HK-2 (cell line): ENCODE measurements at regions not wholly inside any gene's neighbourhood (a gene's known extent, or its start where the extent isn't known, plus 50 kb on each side); places are given as distances from the start of the nearest gene placed in this dataset.
"Not testable (repeated sequence)": the region's sequence is repeated elsewhere in the genome, so short reads cannot be mapped to it uniquely, and the experiment has no call there.

Source experiments
- DNase-seq: peaks from one replicate; pipeline ENCODE4 v3.0.0-alpha.2; 2018; ENCODE audit not compliant: unreplicated experiment

DNA sequence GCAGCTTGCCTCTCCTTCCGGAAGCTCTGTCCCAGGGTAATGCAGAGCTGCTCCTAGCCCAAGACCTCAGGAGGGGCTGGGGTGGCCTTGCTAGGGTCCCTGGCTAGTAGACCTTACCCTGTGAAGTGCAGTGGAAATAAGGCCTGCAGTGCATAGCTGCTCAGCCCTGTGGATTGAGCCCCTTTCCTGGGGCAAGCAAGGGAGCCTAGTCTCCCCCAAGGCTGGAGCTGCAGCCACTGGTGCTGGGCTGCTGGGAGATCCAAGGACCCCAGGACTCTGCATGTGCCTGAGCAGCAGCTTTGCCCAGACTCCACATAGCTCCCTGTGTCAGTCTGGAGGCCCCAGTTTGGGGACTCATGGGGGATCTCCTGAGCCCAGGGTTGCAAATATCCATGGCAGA, 57.9 kb downstream of the FANCF start:
- no peak for DNase-seq

DNA sequence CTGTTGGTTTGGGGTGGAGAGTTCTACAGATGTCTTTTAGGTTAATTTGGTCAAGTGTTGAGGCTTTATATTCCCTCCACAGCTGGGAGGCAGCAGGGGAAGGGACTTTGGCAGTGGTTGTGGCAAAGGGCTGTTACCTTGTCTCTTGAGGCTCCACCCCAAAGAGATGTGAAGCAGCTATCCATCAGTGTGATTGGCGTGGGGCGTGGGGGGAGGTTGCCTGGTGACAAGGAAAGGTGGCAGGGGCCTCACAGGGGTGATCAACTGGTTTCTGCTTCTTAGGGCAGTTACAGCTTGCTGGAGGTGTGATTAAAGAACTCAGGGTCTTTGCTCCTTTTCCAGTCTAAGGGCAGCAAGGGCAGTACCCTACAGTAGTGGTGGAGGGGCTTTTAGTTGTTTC, 59.3 kb downstream of the FANCF start:
- no peak for DNase-seq

DNA sequence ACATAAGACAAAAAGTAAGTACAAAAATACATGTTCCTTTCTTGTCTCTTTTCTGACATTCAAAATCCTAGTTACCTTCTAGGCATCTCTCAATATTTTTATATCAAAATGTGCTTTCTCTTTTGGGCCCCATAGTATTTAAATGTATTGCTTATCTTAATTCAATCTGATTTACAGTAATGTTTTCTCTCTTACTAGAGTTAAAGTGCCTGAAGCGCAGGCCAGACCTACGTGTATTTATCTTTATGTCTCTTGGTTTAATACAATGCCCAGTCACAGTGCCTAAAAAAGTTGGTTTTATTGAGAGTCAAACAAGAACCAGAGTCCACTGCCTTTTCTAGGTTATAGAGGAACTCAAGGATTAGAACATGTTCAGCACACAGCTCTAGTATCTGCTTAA, 64.3 kb downstream of the FANCF start:
- DNase-seq = no peak

DNA sequence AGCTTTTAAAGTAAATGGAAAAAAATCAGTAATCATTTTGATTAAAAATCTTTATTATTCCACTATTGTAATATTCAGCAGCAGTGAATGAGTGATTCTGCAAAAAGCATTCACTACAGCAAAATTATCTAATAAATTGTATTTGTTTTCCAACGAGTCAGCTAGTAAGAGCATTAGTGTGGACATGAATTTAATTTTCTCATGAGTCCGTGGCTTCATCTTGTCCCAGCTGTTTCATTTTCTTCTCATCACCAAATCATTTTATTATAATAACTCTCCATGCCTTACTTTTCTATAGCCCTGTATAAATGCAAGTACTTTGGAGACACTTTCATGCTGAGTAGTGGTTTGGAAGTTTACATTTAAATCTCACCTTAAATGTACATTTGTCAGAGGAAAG, 66.2 kb downstream of the FANCF start:
- no peak for DNase-seq

DNA sequence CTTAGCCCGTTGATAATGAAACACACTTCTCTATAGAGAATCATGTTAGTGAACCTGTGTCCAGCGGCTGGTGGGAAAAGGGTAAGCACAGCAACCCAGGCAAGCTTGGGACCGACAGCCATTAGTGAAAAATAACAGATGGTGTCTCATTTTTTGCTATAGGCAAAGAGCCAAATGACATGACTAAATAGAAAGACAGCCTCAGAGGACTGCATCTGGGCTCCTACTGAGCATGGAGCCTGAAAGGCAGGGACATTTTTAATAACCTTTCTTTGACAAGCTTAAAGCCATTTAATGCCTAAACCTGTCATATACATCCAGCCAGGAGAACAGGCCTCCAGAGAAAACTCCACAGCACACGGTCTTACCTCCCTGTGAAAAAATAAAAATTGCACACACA, 67.0 kb downstream of the FANCF start:
- no peak for DNase-seq

DNA sequence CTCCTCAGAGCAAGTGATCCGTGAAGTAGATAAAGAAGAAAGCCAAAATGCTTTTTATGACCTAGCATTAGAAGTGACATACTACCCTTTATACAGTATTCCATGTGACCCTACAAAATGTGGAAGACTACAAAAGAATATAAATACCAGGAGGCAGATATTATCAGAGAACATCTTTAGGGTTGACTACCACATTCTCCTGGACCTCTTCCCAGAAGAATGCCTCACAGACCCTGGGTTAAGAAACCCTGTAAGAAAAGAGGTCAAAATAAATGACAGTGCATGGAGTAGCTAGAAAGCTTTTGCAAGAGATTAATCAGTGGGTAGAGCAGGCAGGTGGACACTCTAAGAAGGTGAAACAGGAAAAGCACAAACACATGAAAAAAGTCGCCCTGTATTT, 69.2 kb downstream of the FANCF start:
- DNase-seq = no peak

DNA sequence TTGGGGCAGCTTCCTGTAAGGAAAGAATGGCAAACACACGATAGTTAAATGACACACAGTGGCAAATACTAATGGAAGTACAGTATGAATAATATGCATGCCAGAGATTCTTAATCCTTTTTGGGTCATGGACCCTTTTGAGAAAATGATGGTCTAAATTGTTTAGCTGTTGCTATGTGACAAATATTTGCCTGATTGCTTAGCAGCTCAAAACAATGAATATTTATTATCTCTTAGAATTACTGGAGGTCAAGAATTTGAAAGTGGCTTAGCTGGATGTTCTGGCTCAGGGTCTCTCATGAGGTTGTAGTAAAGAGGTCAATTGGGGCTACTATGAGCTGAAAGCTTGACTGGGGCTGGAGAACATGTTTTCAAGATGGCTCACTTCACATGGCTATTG, 69.7 kb downstream of the FANCF start:
- DNase-seq = no peak

DNA sequence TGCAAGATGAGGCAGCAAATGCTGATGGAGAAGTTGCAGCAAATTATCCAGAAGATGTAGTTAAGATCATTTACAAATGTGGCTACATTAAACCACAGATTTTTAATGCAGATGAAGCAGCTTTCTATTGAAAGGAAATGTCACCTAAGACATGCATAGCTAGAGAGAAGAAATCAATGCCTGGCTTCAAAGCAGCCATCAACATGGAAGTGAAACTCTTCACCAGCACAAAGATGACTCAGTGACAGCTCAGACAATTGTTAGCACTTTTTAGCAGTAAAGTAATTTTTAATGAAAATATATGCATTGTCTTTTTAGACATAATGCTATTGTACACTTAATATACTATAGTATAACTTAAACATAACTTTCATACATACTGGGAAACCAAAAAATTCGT, 71.4 kb downstream of the FANCF start:
- DNase-seq = no peak

DNA sequence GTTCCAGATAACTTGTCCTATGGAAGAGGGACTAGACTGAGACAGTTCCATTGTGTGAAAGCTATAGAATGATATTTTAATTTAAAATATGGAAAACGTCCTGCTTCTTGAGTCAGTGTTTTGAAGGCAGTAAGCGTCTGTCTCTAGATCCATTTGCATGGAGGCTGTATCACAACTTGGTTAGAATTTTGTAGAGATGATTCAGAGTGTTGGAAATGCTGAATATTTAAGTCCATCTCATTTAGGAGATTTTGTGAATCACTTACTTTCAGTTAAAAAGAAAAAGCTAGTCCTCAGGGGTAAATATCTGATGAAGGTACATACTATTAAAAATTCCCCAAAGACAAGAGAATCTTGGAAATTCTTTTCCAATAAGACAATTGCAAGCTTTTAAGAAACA, 72.7 kb downstream of the FANCF start:
- no peak for DNase-seq

DNA sequence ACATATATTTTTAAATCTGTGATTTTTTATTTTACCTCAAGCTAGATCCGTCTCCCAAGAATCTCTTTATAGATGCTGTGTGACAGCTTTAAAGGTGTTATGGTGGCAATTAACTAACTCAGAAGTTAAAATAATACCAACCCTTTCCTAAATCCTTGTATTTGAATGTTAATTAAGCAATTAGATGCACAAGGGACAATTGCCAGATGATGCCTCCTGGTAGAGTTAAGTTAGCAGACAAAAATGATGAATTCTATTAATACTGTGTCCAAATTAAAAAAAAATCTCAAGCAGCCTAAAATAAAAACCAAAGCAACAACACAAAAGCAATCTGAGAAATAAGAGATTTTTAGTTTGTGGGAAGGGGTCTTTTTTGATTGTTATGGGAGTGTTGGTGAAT, 78.9 kb downstream of the FANCF start:
- DNase-seq = no peak

DNA sequence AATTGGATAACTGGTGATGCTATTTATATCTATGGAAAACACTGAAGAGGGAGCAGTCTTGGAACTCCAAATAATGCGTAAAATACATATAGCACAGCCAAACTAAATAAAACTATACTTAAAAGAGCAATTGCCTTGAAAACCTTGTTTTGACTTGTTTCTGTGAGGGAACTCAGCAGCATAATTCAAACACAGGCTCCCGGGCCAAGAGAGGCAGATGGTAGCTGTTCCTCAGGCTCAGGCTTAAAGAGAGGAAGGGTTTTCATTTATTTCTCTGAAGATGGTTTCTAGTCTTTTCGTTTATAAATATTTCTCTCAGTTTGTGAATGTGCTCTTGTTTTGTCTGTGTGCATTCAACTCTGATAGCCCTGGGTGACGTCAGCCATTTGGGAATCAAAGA, 82.4 kb downstream of the FANCF start:
- DNase-seq = no peak

DNA sequence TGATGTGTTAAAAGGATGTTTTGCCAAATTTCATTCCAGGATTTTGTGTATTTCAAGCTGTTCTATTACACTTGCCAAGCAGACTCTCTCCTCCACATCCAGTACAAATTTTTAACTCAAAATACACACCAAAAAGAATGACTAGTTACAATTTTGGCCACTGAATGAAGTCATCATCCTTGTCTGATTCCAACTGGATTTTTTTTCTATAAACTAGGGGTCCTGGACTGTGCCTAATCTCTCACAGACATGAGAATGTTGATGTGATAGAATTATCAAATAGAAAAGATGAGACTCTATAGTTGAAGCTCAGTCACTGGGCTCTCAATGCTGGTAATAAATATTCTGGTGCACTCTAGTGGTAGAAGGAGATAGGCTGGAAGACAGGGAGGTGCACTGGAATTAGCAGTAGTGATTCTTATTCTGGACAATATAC, 85.8 kb downstream of the FANCF start:
- no peak for DNase-seq

DNA sequence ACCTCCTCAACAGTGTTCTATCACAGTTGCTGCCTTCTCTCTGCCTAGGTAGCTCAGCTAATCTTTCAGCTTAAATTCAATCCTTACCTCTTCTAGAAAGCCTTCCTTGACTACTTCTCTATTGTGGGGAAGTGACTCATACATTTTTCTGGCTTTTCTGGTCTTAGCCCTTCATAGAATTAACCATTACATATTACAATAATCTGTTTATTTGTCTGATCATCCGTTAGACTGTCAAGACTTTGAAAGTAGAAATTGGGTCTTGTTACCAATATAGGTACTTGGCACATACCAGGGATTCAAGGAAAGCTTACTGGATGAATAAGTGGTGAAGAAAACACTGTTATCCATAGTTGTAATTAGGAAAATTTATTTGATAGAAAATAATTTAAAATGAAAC, 89.6 kb downstream of the FANCF start:
- DNase-seq = no peak

DNA sequence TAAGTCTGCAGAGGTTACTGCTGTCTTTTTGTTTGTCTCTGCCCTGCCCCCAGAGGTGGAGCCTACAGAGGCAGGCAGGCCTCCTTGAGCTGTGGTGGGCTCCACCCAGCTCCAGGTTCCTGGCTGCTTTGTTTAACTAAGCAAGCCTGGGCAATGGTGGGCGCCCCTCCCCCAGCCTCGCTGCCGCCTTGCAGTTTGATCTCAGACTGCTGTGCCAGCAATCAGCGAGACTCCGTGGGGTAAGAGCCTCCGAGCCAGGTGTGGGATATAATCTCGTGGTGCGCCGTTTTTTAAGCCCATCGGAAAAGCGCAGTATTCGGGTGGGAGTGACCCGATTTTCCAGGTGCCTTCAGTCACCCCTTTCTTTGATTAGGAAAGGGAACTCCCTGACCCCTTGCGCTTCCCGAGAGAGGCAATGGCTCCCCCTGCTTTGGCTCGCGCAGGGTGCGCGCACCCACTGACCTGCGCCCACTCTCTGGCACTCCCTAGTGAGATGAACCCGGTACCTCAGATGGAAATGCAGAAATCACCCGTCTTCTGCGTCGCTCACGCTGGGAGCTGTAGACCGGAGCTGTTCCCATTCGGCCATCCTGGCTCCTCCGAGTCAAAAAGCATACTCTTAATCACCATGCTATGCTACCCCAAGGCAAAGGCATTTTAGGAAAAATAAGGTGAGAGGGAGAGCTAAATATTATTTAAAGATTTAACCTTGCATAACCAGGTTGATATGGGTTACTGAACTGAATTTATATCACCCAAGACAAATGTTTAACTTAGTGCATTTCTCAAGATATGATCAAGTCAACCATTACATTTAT, 96.8 kb downstream of the FANCF start:
- not testable (repeated sequence) for DNase-seq

DNA sequence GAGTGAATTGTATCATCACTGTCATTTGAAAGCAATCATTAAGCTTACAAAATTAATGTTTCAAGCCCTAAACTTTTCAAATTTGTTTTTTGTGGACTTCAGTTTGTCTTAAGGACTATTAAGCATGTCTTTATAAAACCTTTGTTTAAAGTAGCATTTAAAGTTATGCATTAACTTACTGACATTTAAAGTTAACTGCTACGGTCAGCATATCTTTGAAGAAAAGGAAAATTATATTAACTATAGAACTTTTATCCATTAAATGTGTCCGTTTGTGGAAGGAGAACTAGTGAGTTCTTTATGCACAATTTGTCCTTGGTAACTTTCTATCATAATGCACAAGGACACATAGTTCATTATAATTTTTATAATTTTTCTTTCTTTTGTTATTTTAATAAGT, 103.4 kb downstream of the FANCF start:
- DNase-seq = no peak

DNA sequence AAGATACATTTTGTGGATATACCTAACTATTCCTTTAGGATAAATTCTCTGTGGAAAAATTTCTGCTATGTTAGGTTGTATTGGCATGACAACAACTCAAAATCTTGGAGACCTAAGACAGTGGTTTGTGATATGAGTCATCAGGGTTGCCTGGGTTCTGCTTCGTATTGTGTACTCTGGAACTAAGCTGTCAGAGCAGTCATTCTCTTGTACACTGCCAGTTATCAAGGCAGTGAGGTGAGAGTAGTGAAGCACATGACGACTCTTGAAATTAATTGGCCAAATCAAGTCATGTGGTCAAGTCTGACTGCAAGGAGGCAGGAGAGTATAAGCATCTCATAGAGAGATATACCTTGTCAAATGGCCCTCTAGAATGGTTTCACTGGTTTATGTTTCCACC, 104.4 kb downstream of the FANCF start:
- no peak for DNase-seq

DNA sequence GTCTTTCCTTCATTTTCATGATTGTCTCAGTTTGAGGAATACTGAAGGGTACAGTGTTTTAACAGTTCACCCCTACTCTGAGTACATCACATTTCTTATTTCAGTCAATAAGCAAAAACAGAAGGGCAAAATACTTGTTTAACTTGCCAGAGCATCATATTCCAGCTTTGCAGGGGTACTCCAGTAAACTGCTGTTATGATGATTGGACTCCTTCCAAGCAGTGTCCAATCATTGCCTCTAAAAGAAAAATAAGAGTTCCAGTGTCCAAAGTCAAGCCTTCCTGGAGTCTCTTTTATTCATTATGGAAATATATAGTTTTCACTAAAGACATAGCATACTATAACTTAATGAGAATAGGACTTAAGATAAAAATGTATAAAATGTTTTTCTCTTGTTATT, 105.1 kb downstream of the FANCF start:
- DNase-seq = no peak

DNA sequence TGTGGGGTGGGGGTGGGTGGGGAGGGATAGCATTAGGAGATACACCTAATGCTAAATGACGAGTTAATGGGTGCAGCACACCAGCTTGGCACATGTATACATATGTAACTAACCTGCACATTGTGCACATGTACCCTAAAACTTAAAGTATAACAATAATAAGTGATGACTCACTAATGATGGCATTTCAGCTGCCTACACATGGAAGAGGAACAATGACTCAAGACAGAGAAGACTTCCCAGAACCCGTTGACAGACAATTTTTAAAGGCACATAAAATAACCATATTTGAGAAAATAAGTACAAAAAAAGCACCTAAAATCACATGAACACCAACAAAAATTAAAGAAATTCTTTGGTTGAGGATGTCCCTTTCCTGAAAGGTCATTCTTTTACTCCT, 107.3 kb downstream of the FANCF start:
- not testable (repeated sequence) for DNase-seq

DNA sequence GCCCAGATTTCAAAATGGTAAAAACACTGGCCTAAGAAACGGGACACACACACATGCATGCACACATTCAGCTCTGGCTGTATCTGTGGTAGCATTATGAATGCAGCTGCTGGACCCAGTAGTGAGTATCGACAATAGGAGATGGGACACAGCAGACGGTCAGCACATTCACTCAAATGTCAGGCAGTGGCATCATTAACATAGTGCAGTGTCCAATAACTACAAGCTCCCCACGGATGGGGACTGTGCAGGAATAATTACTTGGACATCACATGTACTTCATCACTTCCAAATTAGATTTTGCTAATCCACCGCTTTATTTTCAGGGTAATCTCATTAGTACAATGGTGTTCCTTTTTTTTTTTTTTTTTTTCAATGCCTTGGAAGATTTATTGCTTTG, 109.5 kb downstream of the FANCF start:
- no peak for DNase-seq

DNA sequence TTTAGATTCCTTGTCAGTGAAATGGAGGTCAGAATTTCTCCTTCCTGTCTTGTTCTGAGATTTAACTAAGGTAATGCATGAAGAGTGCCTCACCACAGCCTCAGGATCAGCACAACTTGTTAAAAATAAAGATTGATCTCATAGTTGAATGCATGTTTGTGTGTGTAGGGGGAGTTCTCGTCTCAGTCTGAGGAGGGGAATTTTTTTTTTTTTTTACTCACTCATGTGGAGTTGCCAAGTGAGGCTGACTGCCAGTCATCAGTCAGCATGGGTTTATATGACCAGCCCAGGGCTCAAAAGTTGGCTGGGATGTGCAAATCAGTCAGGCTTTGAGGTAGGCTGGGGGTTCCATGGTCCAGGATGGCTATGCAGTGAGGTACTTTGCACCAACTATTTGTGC, 113.2 kb downstream of the FANCF start:
- no peak for DNase-seq

DNA sequence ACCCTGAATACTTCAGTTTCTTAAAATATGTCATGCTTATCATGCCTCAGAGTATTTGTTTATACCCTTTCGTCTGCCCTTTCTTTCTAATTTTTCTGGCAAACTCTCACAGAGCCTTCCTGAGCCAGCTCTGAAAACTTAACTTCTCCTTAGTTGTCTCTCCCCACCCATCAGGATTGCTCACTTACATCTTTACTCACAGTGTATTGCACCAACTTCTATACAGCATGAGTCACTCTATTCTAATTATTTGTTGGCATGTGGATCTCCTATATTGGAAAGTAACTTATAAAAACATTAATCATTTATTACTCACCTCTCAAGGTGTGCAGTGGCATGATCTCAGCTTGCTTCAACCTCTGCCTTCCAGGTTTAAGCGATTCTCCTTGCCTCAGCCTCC, 114.9 kb downstream of the FANCF start:
- no peak for DNase-seq

DNA sequence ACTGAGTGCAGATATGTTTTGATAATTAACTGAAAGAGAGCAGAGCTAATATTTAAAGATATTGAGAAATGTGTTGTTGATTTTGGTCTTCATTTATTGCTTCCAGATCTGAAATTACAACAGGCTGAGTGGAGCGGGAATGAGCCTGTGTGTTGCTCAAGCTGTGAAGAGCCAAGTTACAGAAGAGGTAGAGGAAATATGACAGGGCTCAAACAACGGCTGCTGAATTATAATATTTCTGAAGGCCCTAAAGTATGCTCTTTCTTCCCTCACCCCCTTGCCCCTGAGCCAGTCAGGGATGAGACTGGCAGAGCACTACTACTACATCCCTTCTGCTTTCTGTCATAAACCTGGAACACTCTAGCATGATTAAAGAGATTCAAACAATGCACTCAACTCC, 115.6 kb downstream of the FANCF start:
- DNase-seq = no peak

DNA sequence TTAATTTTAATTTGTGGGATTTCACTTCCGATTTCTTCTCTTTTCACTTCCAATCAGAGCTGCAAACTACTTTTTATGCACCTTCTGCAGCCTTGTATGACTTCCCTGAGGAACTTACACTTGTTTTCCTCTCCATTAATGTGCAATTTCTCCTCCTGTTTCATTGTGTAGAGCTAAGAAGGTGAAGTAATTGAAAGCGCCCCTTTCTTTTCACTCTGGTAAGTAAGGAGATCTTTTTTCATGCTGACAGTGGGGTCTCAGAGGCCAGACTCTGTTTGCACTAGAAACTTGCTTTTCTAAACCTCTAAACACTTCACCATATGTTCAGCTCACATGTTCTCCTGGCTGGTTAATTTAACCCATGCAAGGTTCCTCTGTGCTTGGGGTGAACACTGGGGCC, 117.0 kb downstream of the FANCF start:
- no peak for DNase-seq

DNA sequence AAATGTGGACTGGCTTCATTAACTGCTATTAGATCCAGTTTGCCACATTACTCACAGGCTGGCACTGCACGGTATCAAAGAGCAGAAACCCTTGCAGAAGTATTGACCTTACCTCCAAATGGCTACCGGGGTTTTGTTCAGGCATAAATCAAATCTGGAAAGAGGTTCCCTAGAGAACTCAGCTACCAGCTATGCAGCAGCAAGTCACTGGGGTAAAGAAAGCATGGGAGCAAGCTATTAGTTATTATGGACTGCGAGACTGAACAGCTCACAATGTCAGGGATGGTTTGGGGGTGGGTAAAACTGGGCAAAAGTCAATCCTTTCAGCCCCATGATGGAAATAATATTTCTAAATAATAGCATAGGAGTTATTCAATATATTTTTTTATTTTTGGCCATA, 128.1 kb downstream of the FANCF start:
- DNase-seq = no peak
